GM08714 (cell line): ENCODE measurements at regions not wholly inside any gene's neighbourhood (a gene's known extent, or its start where the extent isn't known, plus 50 kb on each side); places are given as distances from the start of the nearest gene placed in this dataset.
"Not testable (repeated sequence)": the region's sequence is repeated elsewhere in the genome, so short reads cannot be mapped to it uniquely, and the experiment has no call there.

Source experiments
- H3K4me3 ChIP-seq: fragments of 200-500 bp; sonication (Bioruptor generic); 2 replicates; pipeline ENCODE4 v1.5.1; 2014; ENCODE audit warnings: mild to moderate bottlenecking, low read length, inconsistent platforms
- ZNF274 ChIP-seq: IDR thresholded peaks from 2 replicates; pipeline ENCODE4 v1.6.1; 2012; ENCODE audit warnings: mild to moderate bottlenecking, low read depth, low read length

DNA sequence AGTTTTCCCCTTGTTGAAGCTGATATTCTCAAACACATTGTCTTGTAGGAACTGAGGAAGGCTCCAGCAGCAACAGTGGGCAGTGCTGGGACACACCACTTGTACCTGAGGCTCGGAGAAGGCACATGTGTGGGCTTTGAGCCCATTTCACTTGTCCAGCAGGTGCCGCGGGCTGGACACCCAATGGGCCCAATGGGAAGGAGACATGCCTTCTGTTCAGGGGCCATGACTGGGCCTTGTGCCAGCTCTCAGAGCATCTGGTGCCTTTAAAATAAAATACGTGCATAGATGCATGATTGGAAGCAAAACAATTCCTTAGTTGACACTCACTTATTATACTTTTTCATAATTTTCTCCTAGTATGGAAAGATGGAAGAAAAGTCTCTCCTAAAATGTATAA, 334.2 kb downstream of the KLF13 start:
- TF ChIP-seq ZNF274, result no peak
- H3K4me3 ChIP-seq, result no peak overlapping the region

GRCh38 chr15:31665732-31666131, 339.1 kb downstream of the KLF13 start:
- H3K4me3 ChIP-seq, result not testable (repeated sequence)

DNA sequence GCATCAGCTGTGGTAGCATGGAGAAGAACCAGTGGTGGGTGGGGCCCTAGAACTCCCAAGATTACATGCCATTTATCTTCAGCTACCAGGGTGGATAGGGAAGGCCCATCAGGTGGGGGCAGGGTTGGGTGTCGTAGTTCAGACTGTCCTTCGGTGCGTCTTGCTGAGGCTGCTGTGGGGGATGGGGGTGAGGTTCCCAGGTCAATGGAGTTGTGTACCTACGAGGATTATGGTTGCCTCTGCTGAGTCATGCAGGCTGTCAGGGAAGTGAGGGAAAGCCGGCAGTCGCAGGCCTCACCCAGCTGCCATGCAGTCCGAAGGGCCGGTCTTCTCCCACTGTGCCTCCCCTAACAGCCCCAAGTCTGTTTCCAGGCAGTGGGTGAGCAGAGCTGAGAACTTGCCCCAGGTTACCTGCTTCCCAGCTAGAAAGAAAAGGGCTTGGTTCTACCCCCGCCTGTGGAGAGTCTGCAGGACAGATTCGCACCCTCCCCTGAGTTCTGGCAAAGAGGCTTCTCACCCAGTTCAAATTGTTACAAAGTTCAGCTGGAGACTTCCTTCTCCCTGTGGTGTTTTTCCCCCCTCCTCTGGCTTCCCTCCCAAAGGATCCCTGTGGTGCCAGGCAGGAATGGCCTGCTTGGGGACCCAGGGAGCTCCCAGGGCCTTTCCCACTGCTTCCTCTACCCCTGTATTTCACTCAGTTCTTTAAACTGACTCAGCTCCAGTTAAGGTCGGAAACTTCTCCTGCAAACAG, 342.7 kb downstream of the KLF13 start:
- not testable (repeated sequence) for H3K4me3 ChIP-seq

DNA sequence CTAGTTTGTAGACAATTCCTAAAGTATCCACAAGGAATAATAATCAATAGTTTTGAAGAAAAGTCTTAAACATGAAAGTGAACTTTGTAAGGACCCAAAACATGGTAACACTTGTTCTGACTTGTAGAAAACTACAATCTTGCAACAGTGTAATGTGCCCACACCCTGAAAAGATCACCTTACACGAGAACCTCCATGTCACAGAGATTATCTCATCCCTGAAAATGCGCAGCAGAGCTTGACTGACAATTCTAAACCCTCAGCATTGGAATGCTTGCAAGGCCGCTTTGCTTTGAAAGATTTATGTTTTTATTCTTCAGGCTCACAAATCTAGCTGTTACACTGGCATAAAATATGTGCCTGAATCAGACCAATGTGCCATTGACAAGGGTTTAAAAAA, 346.6 kb downstream of the KLF13 start:
- not testable (repeated sequence) for H3K4me3 ChIP-seq

- H3K4me3 ChIP-seq, result not testable (repeated sequence)
These were observed 348.6 kb upstream of the CHRNA7 start for GRCh38 chr15:31681529-31682259.

DNA sequence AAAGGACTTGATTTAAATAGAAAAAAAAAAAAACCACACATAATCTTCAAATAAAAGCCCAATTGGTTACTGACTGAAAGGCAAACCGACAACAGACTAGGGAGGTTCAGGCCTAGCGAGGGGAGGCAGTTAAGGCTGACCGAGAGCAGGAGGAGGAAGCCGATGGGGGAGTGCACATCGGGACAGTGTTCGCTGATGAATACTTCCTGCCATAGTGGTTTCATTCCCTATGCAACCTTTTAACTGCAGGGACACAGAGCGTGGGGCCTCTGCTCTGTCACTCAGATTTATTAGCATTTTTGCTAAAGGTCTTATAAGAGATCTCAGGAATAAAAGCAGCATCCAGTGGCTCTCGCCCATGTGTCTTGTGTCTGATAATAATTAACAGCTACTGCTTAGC, 343.2 kb upstream of the CHRNA7 start:
- not testable (repeated sequence) for H3K4me3 ChIP-seq

GRCh38 chr15:31696509-31696908, 333.8 kb upstream of the CHRNA7 start:
- not testable (repeated sequence) for H3K4me3 ChIP-seq

DNA sequence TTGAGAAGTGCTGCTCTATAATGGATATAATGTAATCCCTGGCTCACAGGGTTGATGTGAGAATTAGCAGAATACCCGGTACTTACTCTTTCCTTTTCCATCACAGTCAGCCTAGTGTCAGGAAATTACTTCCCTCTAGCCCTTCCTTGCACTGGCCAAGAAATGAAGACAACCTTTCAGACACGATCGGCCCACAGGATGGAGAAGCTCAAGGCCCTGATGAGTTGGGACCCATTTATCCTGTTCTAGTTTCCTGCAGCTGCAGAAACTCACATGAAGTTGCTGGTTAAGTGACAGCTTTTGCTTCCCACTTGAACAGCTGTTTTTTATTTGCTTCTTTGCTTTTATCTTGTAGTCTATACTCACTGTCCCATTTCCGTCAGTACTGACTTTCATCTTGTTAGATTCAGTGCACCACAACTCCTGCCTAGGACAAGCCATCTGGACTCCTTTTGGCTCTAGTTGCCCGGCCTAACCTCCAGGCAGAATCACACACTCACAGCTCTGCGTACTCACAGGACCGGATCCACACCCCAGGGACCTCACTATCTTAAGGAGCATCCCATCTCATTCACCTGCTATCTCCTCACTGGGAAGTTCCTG, 325.1 kb upstream of the CHRNA7 start:
- not testable (repeated sequence) for H3K4me3 ChIP-seq

GRCh38 chr15:31707944-31708702, 322.2 kb upstream of the CHRNA7 start:
- H3K4me3 ChIP-seq, result not testable (repeated sequence)

DNA sequence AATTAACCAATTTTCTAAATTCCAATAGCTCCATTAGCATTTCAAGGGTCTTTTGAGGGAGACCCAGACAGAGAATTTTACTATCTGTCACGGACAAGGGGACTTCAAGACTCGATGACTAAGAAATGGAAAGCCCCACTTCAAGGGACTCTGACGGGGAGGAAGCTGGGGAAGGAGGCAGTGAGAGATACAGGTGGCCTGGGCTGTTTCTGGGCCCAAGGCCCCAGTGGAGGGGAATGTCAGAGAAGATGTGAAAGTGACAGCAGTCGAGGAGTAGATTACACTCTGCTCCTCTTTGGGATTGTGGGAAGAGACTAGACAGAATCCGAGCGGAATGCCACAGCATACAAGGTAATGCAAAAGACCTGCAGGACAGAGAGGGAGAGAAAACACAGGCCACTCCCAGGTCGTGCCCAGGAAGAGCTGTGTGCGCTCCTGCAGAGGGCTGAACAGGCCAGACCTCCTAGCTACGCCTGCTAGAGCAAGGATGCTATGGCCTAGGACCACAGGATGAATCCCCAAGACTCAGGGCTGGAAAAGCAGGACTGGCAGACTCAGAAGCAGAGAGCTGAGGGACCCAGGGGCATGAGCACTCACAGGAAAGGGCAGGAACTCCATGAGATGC, 321.5 kb upstream of the CHRNA7 start:
- H3K4me3 ChIP-seq, result not testable (repeated sequence)

DNA sequence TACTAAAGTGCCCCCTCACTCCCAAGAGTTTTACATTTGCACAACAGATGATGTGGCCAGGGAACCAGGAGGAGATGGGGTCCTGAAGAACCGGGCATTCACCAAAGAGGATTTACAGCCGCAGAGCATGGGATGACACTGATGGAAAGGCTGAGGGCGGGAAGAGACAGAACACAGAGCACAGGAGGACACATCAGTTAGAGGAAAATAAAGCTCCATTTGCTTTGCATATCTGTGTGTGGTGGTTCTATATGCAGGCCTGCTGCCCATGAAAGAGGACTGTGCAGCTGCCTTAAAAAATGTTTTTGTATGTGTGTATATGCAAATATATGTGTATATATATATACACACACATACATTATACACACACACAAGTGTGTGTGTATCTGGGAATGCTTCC, 320.8 kb upstream of the CHRNA7 start:
- H3K4me3 ChIP-seq, result not testable (repeated sequence)

DNA sequence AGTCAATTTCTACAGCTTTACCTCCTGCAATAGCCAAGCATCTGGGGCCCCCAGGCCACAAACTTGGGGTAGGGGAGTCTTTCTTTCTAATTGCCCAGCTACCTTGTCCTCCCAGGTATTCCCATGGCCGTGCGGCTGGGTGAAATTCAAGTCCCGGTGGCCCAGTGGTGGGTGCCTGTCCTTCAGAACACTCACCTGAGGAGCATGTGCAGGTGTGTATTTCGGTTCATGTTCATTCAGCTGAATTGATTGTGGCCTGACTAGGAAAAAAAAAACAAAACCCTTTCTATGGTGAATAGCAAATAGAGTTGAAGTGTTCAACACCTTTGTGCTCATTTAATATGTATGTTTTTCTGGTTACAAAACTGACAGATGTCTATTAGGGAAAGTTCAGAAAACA, 319.5 kb upstream of the CHRNA7 start:
- H3K4me3 ChIP-seq, result not testable (repeated sequence)

GRCh38 chr15:31715208-31715607, 315.1 kb upstream of the CHRNA7 start:
- H3K4me3 ChIP-seq, result not testable (repeated sequence)

DNA sequence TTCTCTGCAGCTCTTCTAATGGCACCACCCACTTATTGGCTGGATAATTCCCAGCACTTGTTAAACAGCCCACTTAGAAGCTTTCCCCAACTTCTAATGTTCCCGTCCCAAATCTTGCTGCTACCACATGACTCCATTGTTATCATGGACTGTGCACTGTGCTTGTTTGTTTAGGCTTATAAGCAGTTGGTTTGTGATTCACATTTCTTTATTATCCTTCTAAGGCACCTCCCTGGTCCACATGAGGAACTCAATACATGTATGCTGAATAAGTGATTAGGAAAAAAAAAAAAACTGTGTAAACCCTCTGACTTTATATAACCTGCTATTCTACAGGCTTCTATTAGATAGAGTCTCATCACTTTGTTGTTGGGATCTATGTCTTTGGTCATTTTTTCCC, 311.7 kb upstream of the CHRNA7 start:
- not testable (repeated sequence) for H3K4me3 ChIP-seq

- H3K4me3 ChIP-seq, result not testable (repeated sequence)
These were observed 310.8 kb upstream of the CHRNA7 start for GRCh38 chr15:31719396-31720022.

- not testable (repeated sequence) for H3K4me3 ChIP-seq
These were observed 307.3 kb upstream of the CHRNA7 start for GRCh38 chr15:31723019-31723418.

GRCh38 chr15:31724903-31725302, 305.4 kb upstream of the CHRNA7 start:
- H3K4me3 ChIP-seq, result not testable (repeated sequence)

- not testable (repeated sequence) for H3K4me3 ChIP-seq
These were observed 304.7 kb upstream of the CHRNA7 start for GRCh38 chr15:31725619-31726018.
